Loucy (cell line): ENCODE measurements at regions not wholly inside any gene's neighbourhood (a gene's known extent, or its start where the extent isn't known, plus 50 kb on each side); places are given as distances from the start of the nearest gene placed in this dataset.

Experiments used
- CTCF ChIP-seq: fragments of 200-600 bp; sonication (generic); conservative IDR thresholded peaks from 2 replicates; pipeline ENCODE4 v1.5.1; 2014; ENCODE audit warnings: mild to moderate bottlenecking, antibody characterized with exemption, low read length
- EZH2phosphoT487 ChIP-seq: fragments of 200-600 bp; IDR thresholded peaks from 2 replicates; pipeline ENCODE4 v1.6.1; 2018; ENCODE audit warnings: antibody characterized with exemption, mild to moderate bottlenecking, moderate library complexity, borderline replicate concordance

GRCh38 chr10:8144496-8144895 lies 90.0 kb downstream of the GATA3 start:
- TF ChIP-seq CTCF (no peak), EZH2phosphoT487 (no peak)
